K562 (cell line): ENCODE measurements at regions not wholly inside any gene's neighbourhood (a gene's known extent, or its start where the extent isn't known, plus 50 kb on each side); places are given as distances from the start of the nearest gene placed in this dataset.

Experiments
- ATAC-seq: fragments of 200-7000 bp; cut with Tn5 transposase; 3 replicates; pipeline ENCODE4 v1.9.1; 2020; ENCODE audit warnings: moderate library complexity
- BruUV-seq: library from RNA; stranded (reverse); fragments of 400-500 nt; replicated peaks from 2 replicates; lab custom pipeline; 2021; lab: Mats Ljungman, UMichigan
- CTCF ChIA-PET: fragments of 300-600 bp; formaldehyde crosslinking; extraction: SDS; loops from one replicate; lab custom pipeline; 2021; ENCODE audit warnings: low intra/inter-chr PET ratio; lab: Yijun Ruan, JAX
- POLR2A ChIA-PET: fragments of 300-600, 350-650 bp; sonication (Branson Sonifier 250); formaldehyde crosslinking; extraction: SDS; loops from one replicate; lab custom pipeline; 2021; ENCODE audit warnings: antibody characterized with exemption, inconsistent platforms; lab: Yijun Ruan, JAX
- DNase-seq, 4 experiments: peaks; one replicate each; pipeline versions ENCODE4 v3.0.0 to v3.0.0-alpha.2; 2011 to 2018; ENCODE audit warnings: low spot score in 3 of 4, mixed read lengths in 3 of 4; ENCODE audit errors: extremely low read depth in 1 of 4
- FAIRE-seq: peaks from 2 replicates; lab custom pipeline; 2011; peaks lifted over from hg19 to GRCh38; lab: Jason Lieb, UNC
- H2AFZ ChIP-seq: 2 replicates; pipeline ENCODE4 v1.6.0; 2011; ENCODE audit warnings: low read depth, low read length, control low read depth, inconsistent platforms
- H3K27ac ChIP-seq: fragments of 200-600 bp; 3 replicates; pipeline ENCODE4 v1.8.0; 2011; ENCODE audit warnings: low read depth, mild to moderate bottlenecking, control low read depth, inconsistent platforms, low read length, moderate library complexity, mixed read lengths; ENCODE audit errors: extremely low read depth
- H3K27me3 ChIP-seq, 2 experiments: fragments of 300-600 bp in 1 of 2; 2 replicates in 1 of 2; 3 replicates in 1 of 2; pipeline versions ENCODE4 v1.6.0 to v1.8.0; 2011; ENCODE audit warnings: inconsistent platforms in 2 of 2, low read length in 2 of 2, mild to moderate bottlenecking in 1 of 2, mixed read lengths in 1 of 2, moderate library complexity in 1 of 2; ENCODE audit not compliant: control insufficient read depth in 2 of 2, insufficient read depth in 2 of 2
- H3K36me3 ChIP-seq: fragments of 300-600 bp; 3 replicates; pipeline ENCODE4 v1.8.0; 2011; ENCODE audit warnings: mild to moderate bottlenecking, low read length, inconsistent platforms; ENCODE audit not compliant: control insufficient read depth, insufficient read depth
- H3K4me1 ChIP-seq, 2 experiments: fragments of 200-600 bp in 1 of 2; replicated peaks in 1 of 2; 2 replicates in 1 of 2; 3 replicates in 1 of 2; pipeline versions ENCODE4 v1.5.1 to v1.8.0; 2011; ENCODE audit warnings: inconsistent platforms in 2 of 2, low read length in 2 of 2, mild to moderate bottlenecking in 1 of 2, mixed read lengths in 1 of 2, moderate library complexity in 1 of 2; ENCODE audit not compliant: control insufficient read depth in 2 of 2, insufficient read depth in 2 of 2
- H3K4me2 ChIP-seq: 2 replicates; pipeline ENCODE4 v1.6.1; 2011; ENCODE audit warnings: low read length, control low read depth, inconsistent platforms, mixed read lengths; ENCODE audit not compliant: insufficient read depth
- H3K4me3 ChIP-seq: fragments of 200-600 bp; sonication (generic), shearing (Covaris generic); 2 replicates; pipeline ENCODE4 v1.5.1; 2016; ENCODE audit warnings: control low read depth, inconsistent platforms
- H3K79me2 ChIP-seq: fragments of 200-600 bp; 3 replicates; pipeline ENCODE4 v1.8.0; 2011; ENCODE audit warnings: low read length, inconsistent platforms; ENCODE audit not compliant: control insufficient read depth, insufficient read depth
- H3K9ac ChIP-seq, 2 experiments: 2 replicates each; pipeline versions ENCODE4 v1.6.0 to v1.6.1; 2011; ENCODE audit warnings: low read depth in 2 of 2, low read length in 2 of 2, control low read depth in 1 of 2, inconsistent platforms in 1 of 2, mild to moderate bottlenecking in 1 of 2, mixed read lengths in 1 of 2; ENCODE audit not compliant: insufficient read depth in 1 of 2
- H3K9me1 ChIP-seq: one replicate; pipeline ENCODE4 v1.6.0; 2011; ENCODE audit warnings: inconsistent platforms, mild to moderate bottlenecking, low read length, moderate library complexity; ENCODE audit not compliant: control insufficient read depth, insufficient read depth
- H3K9me3 ChIP-seq: replicated peaks from 2 replicates; pipeline ENCODE4 v1.5.1; 2011; ENCODE audit warnings: low read depth, low read length, inconsistent platforms; ENCODE audit not compliant: control insufficient read depth, insufficient read depth
- H4K20me1 ChIP-seq: replicated peaks from 2 replicates; pipeline ENCODE4 v1.6.1; 2011; ENCODE audit warnings: low read length, inconsistent platforms, mixed read lengths; ENCODE audit not compliant: control insufficient read depth, insufficient read depth
- ESRRB ChIP-seq: fragments of 250-450 bp; sonication (Bioruptor Pico); IDR thresholded peaks from 2 replicates; pipeline ENCODE4 v1.5.0; 2020; ENCODE audit warnings: mild to moderate bottlenecking, moderate library complexity, borderline replicate concordance
- HMBOX1 ChIP-seq: sonication (generic); IDR thresholded peaks from 2 replicates; pipeline ENCODE4 v1.6.1; 2016
- ILK ChIP-seq: fragments of 450-650 bp; IDR thresholded peaks from 2 replicates; pipeline ENCODE4 v1.6.1; 2016; ENCODE audit warnings: missing genetic modification characterization, low read depth, mild to moderate bottlenecking, missing compliant biosample characterization, moderate library complexity, borderline replicate concordance
- KAT8 ChIP-seq: fragments of 450-650 bp; IDR thresholded peaks from 2 replicates; pipeline ENCODE4 v1.6.1; 2016; ENCODE audit warnings: low read depth, mild to moderate bottlenecking
- KDM1A ChIP-seq, 2 experiments: fragments of 450-650 bp; IDR thresholded peaks; 2 replicates each; pipeline ENCODE4 v1.6.1; 2016; ENCODE audit warnings: mild to moderate bottlenecking in 2 of 2
- KLF1 ChIP-seq: fragments of 450-650 bp; IDR thresholded peaks from 2 replicates; pipeline ENCODE4 v1.6.1; 2016; ENCODE audit warnings: missing genetic modification characterization, missing compliant biosample characterization
- L3MBTL2 ChIP-seq: fragments of 450-650 bp; IDR thresholded peaks from 2 replicates; pipeline ENCODE4 v1.6.1; 2016; ENCODE audit warnings: mild to moderate bottlenecking, moderate library complexity
- MED1 ChIP-seq: sonication (generic); formaldehyde crosslinking; IDR thresholded peaks from 2 replicates; pipeline ENCODE4 v1.8.1; 2023; ENCODE audit warnings: missing genetic modification reagents, borderline replicate concordance
- MEIS2 ChIP-seq: fragments of 450-650 bp; IDR thresholded peaks from 2 replicates; pipeline ENCODE4 v1.6.1; 2014; ENCODE audit warnings: mild to moderate bottlenecking; ENCODE audit not compliant: partially characterized antibody
- NCOR1 ChIP-seq: fragments of 450-650 bp; IDR thresholded peaks from 2 replicates; pipeline ENCODE4 v1.6.1; 2016; ENCODE audit warnings: mild to moderate bottlenecking, moderate library complexity
- SNAPC5 ChIP-seq: fragments of 250-450 bp; sonication (Bioruptor Pico); IDR thresholded peaks from 2 replicates; pipeline ENCODE4 v1.8.0; 2021; ENCODE audit warnings: moderate library complexity, mild to moderate bottlenecking, inconsistent platforms
- SRF ChIP-seq, 2 experiments: fragments of 250-450, 450-650 bp in 1 of 2; sonication (Bioruptor Pico) in 1 of 2; sonication (generic) in 1 of 2; formaldehyde crosslinking; IDR thresholded peaks; 2 replicates each; pipeline versions ENCODE4 v1.5.0 to v1.5.1; 2020 to 2022; ENCODE audit warnings: mild to moderate bottlenecking in 1 of 2, missing genetic modification reagents in 1 of 2
- TAF9B ChIP-seq: fragments of 450-650 bp; IDR thresholded peaks from 2 replicates; pipeline ENCODE4 v1.6.1; 2018; ENCODE audit warnings: mild to moderate bottlenecking; ENCODE audit not compliant: partially characterized antibody
- TFAM ChIP-seq: fragments of 250-450 bp; sonication (Bioruptor Pico); conservative IDR thresholded peaks from 2 replicates; pipeline ENCODE4 v1.5.0; 2021; ENCODE audit warnings: mild to moderate bottlenecking, moderate library complexity
- ZNF280A ChIP-seq: fragments of 450-650 bp; IDR thresholded peaks from 2 replicates; pipeline ENCODE4 v1.6.1; 2018; ENCODE audit warnings: mild to moderate bottlenecking, low read depth; ENCODE audit not compliant: partially characterized antibody
- ZNF431 ChIP-seq: sonication (generic); formaldehyde crosslinking; IDR thresholded peaks from 2 replicates; pipeline ENCODE4 v1.8.0; 2022; ENCODE audit warnings: mild to moderate bottlenecking, missing genetic modification reagents
- WGBS: fragments of 100-300 bp; shearing (Covaris generic); methylation state at CpG from one replicate; pipeline ENCODE4 v1.1.6; 2016; ENCODE audit warnings: low coverage, mixed read lengths; ENCODE audit not compliant: insufficient coverage; ENCODE audit errors: missing lambda C conversion rate; 5-methylcytosine and 5-hydroxymethylcytosine counted together
- in situ Hi-C: fragments of 300-500 bp; cut with MboI; formaldehyde crosslinking; loops from 4 replicates; pipeline ENCODE4 v1.15.0; 2018; ENCODE audit warnings: inconsistent platforms, mixed read lengths
- intact Hi-C: fragments of 100-400 bp; cut with micrococcal nuclease; formaldehyde crosslinking; loops from 2 replicates; pipeline ENCODE4 v1.14.2; 2022

- intact Hi-C loops: no loop called here
- Histone ChIP-seq H3K9ac (no peak overlapping the region), H3K4me3 (no peak overlapping the region), H3K36me3 (no peaks in the 10 kb centered on the region), H3K79me2 (no peaks in the 10 kb centered on the region), H3K27ac (no peak overlapping the region), H3K27me3 (no peaks in the 10 kb centered on the region), H3K4me1 (no peaks in the 10 kb centered on the region), H3K9me3 (no peaks in the 10 kb centered on the region), H4K20me1 (no peaks in the 10 kb centered on the region), H3K9me1 (no peaks in the 10 kb centered on the region), H3K4me2 (no peak overlapping the region), H2AFZ (no peak overlapping the region)
- BruUV-seq: no TSS peak
- no peak for FAIRE-seq
- ChIA-PET CTCF (no interaction called here), POLR2A (no interaction called here)
- TF ChIP-seq L3MBTL2 (no peak), ZNF280A (no peak), SRF (CRISPR knock-in tag; IDR thresholded peaks at IDR 0.05) (no peak), ESRRB (CRISPR knock-in tag) (no peak), HMBOX1 (no peak), ILK (tag) (no peak), KDM1A (IDR thresholded peaks at IDR 0.05) (no peak), MEIS2 (no peak), TAF9B (no peak), TFAM (no peak), ZNF431 (CRISPR knock-in tag) (no peak), MED1 (CRISPR knock-in tag) (no peak), KLF1 (tag) (no peak), NCOR1 (no peak), KAT8 (no peak), SNAPC5 (CRISPR knock-in tag) (no peak)
- DNase-seq: no peak
- ATAC-seq: no peak
- in situ Hi-C loops: no loop called here
- WGBS: 4% methylated on average over 3 of the region's 3 CpGs
Measured at GRCh38 chr7:109763611-109764010, 1193.9 kb downstream of the DNAJB9 start.
